Bone marrow (tissue), 2 donors: ENCODE measurements at regions not wholly inside any gene's neighbourhood (a gene's known extent, or its start where the extent isn't known, plus 50 kb on each side); places are given as distances from the start of the nearest gene placed in this dataset.

Source experiments
- DNase-seq, 2 donors: peaks; one replicate each; lab custom pipeline; 2025; lab: John Stamatoyannopoulos, UW

DNA sequence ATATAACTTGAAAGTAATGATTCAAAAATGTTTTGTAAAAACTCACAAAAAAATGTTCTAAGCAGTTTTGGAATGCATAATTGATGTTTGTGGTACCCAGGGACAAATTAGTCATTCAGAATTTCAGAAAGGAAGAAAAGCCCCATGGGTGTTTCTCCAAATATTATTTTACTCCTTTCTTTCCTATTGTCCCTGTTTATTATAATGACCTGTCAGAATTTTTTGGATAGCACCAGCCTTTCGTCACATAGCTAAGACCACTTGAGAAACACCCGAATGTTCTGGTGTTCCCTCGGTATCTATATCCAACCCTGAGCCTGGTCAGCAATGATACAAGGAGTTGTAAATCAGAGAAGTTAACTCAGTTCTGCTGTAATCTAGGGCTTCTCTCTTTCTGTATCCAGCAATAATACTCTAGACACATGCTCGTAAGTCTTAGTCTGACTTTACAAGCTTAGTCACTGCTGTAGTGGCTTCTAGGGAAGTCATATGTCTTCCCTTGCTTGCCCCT lies 64.8 kb upstream of the MEOX2 start:
- no peak for DNase-seq

GRCh38 chr7:15750727-15751126 lies 64.2 kb upstream of the MEOX2 start:
- DNase-seq = no peak

DNA sequence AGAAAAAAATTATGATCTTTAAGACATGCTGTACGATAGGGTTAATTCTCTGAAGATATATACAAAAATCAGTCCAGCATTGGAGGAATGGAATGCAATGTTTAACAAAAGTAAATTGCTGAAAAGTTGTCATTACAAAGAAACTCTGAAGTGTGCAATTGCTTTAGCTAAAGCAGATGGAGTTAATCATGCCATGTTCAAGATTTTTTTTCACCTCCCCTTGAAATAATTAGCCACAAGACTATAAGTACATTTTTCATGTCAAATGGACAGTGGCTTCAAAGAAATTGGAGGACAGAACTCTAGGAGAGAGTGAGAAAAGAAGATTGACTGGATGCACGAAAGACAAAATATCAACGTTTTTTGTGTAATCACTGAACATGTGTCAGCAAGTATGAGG lies 63.1 kb upstream of the MEOX2 start:
- no peak for DNase-seq

- DNase-seq = no peak
Measured at GRCh38 chr7:15747712-15748111, 61.2 kb upstream of the MEOX2 start.

GRCh38 chr7:15747301-15747700 lies 60.8 kb upstream of the MEOX2 start:
- no peak for DNase-seq

GRCh38 chr7:15743926-15744480 lies 57.5 kb upstream of the MEOX2 start:
- DNase-seq = no peak

DNA sequence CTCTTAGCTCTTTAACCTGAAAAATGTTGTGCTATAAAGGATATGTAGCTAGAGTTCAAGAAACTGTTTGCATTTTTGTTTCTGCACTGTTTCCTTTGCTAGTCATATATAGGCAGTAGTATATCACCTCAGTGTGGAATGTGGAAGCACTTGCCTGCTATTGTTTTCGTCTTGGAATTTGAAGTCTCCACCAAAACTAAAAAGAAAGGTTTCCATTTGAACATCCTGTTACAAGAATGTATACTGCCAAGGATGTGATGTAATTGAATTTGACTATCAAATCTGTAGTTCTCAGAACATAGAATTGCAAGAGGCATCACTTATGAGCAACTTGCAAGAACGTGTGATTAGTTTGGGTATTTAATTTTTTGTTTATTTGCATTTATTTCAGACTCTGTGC lies 51.1 kb upstream of the MEOX2 start:
- no peak for DNase-seq
